CD4-positive, alpha-beta T cell treated with Interleukin-4 for 1 hour (primary cell): ENCODE measurements at regions not wholly inside any gene's neighbourhood (a gene's known extent, or its start where the extent isn't known, plus 50 kb on each side); places are given as distances from the start of the nearest gene placed in this dataset.
"Not testable (repeated sequence)": the region's sequence is repeated elsewhere in the genome, so short reads cannot be mapped to it uniquely, and the experiment has no call there.

ENCODE experiments used
- DNase-seq, 2 donors: peaks; one replicate each; pipeline ENCODE4 v3.0.0-alpha.2; 2020 to 2022

DNA sequence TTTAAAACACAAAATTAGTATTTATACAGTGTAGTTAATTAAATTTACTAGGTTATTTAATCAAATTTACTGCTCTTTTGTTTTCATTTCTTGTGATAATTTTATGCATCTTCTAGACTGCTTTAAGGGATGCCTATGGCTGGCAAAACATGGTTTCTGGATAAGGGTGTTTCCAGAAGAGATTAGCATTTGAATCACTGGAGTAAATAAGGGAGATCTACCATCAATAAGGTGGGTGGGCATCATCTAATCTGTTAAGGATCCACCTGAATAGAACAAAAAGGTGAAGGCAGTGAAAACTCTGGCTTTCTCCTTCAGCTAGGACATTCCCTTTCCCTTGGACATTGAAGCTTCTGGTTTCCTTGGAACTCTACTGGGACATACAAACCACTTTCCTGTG lies 146.2 kb upstream of the LAMA2 start:
- no peak for DNase-seq

DNA sequence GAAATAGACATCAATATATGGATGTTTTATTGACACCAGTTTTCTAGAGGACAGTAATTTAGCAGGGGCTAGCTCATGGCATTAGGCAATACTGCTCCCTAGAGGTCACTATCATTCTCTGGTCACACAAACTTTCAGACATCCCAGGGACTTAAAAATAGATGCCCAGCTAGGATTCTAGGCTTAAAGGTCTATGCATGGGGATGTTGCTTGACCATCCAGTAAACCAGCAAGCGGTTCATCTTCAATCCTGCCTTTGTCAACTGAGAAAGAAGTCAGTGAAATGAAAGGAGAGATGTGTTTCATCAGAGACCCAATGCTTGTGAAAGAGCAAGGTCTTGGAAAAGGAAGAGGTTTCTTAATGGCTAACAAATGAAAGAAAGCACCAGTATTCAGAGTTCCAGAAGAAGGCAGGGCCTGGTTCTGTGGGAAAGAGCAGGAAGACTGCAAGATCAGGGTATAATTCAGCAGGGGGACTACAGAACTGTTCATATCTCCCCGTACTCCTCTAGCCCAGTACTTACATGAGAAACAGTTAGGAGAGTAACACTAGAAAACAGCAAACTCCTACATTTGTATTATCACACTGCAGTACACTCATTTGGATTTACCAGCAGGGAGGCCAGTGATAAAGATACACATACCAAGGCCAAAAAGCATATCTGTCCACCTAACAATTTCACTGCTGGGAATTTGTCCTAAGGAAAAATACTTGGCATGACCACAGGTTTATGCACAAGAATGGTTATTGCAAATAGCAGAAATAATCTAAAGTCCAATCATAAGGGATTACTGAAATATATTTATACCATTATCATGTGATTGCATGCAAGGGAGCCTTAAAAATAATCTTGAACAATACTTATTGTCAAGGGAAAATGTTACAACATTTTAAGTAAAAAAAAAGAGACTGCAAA lies 151.4 kb upstream of the LAMA2 start:
- peak in 1 of 2 donors; percentile 8 for DNase-seq

DNA sequence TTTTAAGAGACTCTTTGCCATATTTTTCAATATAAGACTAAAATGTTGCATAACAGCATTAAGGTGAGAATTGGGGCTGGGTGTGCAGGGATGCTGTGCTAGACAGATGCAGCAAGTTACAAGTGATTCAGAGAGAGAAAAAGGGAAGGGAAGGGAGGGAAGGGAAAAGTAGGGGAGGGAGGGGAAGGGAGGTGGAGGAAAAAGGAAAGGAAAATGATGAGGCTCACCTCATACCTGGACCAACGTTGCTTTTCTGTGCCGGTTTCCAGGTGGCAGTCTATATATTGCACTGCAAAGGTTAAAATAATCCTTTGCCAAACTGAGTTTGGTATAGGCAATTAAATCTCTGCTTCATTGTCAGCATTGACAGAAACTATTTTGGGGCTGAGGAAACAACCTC lies 155.4 kb upstream of the LAMA2 start:
- DNase-seq: no peak

DNA sequence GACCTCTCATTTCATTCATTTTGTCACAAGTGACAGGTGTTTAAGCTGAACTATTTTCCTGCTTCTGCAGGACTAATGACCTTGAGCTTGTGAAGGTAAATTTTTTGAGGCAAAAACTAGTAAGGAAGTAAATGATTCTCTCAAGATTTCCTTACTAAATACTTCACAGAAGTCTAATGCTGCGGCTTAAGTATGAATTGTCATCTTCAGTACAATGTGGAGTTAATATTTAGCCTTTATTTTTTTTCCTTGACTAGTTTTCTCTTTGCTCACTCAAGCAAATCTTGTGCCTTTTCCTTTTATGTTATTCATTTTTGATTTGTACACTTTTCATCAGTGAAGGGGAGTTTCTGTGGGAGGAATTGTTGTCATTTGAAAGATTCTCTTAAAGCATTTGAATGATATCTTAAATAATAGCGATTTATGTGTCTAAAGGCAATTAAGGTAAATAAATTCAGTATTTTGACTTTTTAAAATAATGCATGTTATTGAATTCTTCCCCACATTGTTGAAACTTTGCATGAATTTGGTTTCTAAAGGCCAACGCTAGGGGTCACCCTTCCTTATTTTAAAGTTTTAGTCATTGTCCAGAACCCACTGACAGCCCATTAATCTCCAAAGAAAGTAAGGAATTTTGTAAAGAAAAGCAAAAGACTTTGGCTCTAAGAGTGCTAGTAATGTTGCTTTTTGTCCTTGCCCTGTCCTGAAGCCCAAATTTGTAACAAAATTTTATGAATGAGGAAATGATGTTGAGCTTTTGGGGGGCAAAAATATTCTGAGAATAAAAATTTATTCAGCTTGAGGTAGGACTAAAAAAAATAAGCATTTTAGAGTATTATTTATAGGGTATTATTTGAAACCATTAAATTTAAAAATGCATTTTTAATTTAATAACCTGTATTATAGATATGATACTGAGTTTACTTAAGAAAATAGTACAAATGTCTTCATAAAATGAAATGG lies 157.4 kb upstream of the LAMA2 start:
- peak in 1 of 2 donors; percentile 34 for DNase-seq

DNA sequence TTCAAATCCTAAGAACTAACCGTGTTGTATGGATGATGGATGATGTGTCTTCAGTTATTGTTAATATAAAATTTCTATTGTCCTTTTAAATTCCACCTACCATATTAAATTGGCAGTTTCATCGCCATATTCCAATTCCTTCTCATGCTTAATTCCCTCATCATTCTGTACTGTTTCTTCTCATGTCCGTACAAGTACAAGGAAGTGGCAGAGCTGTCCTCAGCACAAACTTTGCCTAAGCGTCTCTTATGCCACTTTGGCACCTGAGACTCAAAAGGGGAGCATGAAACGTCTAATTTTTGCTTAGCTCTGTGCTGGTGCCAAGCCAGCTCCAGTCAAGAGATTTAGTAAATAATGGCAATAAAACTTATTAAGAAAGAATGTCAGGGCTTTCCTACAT lies 158.2 kb upstream of the LAMA2 start:
- DNase-seq: no peak

DNA sequence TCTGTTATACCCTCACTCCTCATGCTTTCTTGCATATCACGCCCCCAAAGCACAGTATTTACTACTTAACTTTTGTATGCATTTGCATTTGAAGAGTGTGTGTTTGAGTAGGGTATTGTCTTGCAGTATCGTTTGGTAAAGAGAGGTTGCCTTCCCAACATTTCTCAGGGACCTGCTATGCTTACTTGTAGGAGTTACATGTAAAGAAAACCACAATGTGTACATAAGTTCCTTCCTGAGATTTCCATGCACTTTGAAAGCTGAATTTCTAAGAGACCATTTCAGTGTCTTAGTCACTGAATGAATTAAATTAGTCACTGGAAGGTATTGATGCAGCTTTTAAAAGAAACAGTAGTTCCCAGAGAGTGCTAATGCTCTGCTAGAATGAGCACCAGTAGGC lies 159.3 kb upstream of the LAMA2 start:
- no peak for DNase-seq

DNA sequence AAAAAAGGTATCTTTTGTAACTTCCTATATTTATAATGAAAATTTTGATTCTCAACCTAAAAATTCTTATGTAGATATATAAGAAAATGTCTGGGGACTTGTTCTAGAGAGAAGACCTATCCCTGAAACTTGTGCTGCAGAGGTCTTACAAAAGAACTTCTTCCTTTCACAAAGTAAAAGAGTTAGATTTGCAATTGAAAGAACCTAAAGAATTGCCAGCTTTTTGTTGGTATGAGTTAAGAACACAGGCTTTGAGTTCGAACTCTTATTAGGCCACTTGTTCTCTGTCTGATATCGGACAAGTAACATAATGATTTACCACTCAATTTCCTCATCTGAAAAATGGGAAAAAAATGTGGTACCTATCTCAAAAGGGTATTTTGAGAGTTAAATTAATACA lies 162.0 kb upstream of the LAMA2 start:
- DNase-seq: no peak

DNA sequence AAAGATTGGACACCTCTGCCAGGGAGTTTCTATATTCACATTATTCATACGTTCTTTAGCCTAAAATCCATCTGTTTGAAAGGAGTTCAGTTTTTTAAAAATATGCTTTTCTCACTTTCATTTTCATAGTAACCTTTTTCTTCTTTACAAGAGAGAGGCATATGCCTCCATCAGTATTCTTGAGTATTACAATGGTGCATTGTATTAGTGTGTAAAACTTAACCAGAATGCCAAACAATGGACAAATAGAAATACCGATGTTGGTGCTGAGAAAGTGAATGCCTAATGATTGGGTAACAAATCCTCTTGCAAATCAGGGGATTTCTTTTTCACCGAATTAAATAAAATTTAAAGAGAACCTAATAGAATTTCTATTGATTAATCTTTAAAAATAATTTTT lies 163.2 kb upstream of the LAMA2 start:
- DNase-seq: no peak

DNA sequence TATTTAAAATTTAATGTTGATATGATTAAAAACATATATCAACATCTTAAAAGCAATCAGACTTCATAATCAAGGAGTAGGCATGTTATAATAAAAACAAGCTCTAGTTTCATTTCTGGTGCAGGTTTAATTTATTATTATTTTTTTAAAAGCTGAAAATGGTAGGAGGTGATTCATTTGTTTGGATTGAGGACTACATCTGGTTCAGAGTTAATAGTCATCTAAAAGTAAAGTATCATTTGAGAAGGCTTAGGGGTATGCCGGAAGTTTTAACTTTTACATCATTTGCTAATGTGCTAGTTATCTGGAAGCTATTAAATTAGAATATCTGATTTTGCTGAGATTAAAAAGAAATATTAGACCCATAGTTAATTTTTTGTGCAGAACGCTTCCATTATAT lies 169.5 kb upstream of the LAMA2 start:
- DNase-seq: no peak

DNA sequence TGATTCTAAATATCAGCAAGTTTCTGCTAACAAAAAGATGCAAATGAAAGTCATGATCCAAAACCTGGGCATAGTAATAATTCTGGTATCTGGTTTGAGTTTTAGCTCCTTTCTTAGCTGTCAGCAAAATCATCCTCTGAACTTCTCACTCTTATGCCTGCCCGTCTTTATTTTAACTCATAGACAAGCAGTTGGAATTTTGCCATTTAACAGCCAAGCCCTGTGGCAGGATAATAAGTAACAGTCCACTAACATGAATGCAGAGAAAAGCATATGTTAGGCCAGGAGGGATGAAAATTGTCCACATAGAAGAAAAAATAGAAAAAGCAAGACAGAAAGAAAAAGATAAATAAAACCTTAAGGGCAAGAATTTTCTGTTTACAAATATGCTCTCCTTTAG lies 170.0 kb upstream of the LAMA2 start:
- no peak for DNase-seq

DNA sequence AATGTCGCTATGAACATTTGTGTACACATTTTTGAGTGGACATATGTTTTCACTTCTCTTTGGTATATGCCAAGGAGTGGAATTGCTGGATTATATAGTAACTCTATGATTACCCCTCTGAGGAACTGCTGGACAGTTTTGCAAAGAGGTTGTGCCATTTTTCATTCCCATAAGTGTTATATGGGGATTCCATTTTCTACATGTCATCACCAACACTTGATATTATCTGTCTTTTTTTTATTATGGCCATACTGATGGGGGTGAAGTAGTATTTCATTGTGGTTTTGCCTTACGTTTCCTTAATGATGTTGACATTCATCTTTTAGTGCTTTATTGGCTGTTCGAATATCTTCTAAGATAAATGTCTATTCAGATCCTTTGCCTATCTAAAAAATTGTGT lies 171.8 kb upstream of the LAMA2 start:
- no peak for DNase-seq

DNA sequence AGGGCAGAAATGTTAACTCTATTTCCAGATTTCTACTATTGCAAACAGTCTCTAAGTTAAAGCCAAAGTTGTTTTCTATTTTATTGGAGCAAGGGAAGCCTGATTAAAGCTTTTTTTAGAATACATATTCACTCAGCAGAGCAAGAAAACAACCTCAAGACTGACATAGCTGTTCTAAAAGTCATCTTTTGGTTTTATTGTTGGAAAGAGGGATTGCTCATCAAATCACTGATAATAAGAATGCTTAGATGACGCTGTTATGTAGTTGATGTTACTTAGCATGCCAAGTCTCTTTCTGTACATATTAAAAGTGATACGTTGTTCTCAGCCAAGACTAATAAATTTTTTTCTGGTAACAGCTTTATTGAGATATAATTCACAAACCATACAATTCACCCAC lies 172.6 kb upstream of the LAMA2 start:
- DNase-seq: no peak

DNA sequence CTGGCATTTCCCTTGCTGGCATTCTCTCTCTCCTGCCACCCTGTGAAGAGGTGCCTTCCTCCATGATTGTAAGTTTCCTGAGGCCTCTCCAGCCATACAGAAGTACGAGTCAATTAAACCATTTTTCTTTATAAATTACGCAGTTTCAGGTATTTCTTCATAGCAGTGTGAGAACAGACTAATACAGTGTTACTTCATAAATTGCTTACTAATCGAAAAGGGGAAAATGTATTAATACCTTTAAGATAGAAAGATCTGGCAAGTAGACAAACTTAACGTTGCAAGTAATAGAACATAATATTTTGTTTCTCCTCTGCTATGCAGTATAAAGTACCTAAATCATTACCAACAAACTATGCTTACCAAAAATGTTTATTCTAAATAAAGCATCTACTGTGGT lies 178.3 kb upstream of the LAMA2 start:
- no peak for DNase-seq

DNA sequence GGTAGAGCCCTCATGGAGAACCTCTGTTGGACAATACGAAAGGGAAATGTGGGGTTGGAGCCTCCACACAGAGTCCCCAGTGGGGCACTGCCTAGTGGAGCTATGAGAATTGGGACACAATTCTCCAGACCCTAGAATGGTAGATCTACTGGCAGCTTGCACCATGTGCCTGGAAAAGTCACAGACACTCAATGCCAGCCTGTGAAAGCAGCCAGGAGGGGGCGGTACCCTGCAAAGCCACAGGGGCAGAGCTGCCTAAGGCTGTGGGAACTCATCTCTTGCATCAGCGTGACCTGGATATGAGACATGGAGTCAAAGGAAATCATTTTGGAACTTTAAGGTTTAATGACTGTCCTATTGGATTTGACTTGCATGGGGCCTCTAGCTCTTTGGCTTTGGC lies 179.1 kb upstream of the LAMA2 start:
- not testable (repeated sequence) for DNase-seq

DNA sequence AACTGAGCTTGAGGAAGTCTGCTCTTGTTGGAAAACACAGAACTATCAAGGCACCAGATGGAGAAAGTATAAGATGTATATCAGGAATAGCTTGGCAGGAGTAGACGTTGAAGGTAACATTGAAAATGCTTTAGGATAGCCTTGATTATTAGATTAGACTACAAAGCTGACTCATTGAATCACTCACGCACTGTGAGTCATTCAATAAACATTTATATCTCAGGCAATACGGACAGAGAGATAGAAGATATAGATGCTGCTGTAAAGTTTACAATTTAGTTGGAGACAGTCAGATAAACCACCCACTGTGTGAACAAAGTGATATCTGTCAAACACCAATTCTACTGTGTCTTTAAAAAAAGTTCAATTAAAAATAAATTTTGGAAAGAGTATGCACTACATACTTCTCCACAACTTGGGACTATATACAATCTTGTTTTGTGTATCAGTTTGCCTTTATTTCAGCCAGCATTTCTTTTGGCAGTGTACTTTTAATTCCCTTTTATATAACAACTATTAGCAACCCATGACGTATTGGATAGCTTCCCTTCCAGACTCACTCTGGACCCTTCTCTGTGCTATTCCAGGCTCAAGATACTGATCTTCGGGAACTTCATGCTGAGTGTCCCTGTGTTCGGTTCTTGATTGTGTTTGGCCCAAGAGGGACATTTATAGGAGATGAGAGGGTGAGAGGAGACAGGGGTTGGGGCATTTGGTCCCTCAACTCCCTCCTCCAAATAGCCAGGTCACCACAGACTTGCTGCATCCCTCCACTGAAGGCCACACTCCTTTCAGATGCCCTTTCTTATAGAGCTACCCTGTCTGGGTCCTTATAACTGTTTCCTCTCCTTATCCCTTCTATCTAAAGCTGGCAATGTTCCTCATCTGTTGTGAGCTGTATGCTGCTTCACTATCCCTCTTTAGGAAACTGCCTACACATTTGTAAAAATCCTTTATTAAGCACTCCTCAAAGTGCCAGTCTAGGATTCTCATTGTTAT lies 176.6 kb upstream of the PTPRK start:
- no peak for DNase-seq

DNA sequence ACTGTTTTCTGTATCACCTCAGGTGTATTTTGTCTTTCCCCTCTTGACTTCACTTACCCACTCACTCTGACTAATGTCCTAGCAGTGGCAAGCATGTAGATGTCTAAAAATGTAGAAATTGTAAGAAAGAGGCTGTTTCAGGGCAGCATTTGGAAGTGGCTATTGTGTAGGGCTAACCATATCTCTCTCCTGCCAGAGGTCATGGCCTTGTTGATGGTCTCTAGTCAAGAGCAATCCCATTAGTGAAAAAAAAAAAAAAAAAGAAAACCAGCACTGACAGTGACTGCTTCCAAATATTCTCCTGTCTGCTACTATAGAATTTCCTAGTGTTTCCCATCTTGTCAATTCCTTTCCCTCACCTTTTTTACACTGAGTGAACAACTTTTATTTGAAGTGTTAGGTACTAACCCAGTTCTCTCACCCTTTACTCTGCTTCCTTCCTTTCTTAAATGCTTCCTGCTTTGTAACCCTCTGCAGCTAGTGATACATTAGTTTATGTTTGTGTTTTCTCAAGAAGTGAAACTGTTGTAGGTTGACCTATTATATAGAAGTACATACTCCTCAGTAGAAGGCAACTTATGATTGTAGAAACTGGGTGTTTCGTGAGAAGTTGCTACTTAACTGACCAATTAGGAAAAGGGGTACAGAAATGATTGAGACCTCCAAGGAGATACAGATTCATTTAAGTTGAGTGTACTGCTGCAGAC lies 174.1 kb upstream of the PTPRK start:
- DNase-seq: no peak

DNA sequence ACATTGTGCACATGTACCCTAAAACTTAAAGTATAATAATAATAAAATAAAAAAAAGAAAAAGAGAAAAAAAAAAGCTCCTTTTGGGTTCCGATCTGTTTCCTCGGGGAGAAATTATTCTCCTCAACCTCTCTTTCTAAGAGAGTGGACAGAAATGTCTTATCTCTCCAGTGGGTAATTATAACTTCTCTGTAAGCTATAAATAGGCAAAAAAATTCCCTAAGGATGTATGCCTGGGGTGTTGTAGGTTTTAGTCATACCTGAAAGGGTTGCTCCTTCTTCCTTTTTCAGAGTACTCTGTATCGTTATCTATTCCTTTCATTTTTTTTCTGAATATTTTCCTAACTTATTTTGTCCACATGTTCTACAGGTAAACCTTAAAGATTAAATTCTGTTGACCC lies 169.7 kb upstream of the PTPRK start:
- no peak for DNase-seq

DNA sequence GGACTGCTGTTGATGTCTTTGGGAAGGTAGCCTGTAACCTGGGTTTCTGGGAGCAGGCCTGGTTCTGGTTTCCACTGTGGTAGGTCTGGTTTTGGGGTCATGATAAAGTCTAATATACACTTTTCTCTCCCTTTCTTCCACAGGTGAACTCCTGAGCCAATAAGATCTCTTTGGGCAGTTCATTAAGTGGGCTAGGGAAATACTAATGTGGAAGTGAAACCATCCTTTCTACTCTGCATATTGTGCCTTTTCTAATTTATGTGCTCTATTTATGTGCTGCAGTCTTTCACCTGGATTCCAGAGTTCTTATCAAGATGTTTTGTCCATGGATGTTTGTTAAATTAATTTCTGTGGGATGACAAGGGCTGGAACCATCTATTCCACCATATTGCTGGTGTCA lies 165.7 kb upstream of the PTPRK start:
- no peak for DNase-seq

DNA sequence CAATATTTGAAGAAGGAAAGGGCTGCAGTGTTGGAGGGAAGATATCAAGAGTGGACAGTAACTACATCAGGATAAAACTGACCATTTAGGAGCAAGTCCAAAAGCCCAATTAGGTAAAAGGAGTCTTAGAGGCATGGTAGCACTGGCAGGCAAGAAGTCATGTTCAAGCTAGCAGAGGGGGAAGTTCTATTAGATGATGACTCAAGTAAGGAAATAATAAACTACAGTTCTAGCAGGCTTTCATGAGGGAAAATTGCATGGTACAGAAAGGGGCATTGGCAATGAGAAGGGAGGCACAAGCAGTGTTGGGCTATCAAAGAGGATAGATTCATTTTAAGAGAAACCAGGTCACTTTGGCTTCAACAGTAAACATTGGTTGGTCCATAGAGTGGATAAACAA lies 156.1 kb upstream of the PTPRK start:
- DNase-seq: no peak

DNA sequence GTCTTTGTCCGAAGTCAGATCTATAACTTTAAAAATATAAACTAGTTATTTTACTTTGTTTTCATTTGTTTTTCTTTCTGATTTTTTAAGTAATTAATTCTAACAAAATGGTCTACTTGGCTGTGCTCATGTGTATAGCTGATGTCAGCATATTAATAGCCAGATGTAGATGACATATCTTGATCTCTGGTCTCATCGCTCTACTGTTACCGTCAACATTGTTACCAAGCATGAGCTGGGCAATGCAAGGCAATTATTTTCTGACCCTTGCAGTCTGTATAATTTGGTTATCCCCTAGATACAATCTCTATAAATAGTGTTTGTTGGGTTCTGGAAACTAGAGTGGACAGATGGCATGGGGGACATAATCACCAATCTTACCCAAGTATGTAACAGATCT lies 151.6 kb upstream of the PTPRK start:
- no peak for DNase-seq

DNA sequence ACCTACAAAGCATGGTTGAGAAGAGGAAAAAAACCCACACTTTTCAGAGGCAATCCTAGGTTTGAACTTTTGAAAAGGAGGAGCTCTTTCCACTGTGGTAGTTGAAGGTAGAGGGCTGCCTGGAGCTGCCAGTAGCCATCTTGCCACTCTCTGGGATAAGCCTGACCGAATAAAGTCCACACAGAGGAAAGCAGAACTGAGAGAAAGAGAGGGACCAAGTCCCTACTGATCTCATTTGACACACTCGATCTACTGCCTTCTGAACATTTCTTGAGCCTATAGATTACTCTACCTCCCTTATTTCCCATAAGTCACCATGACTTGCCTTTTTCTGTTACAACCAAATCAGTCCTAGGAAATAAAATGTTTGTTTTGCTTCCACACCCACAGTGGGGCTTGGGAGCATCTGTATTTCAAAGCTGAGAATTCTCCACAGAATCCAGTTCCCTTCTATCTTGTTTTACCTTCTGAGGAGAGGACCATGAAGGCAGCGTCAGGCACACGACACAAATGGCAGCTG lies 147.0 kb upstream of the PTPRK start:
- DNase-seq: no peak

DNA sequence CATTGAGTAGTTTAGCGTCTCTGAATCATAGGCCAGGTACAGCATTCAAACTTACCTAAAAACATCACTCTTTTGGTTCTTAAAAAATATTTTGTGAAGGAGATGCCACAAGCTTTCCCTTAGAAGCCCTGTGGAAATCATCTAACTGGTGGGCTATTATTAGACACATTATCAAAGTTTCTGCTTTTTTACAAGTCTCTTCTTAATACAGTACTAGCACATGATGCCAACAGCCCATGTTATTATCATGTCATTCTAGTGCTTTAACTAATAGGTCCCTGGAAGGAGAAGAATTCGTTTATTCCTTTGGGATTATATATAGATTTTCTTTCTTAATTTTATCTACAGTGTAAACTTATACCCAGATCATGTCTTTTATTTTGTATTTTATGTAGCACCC lies 146.0 kb upstream of the PTPRK start:
- DNase-seq: no peak
